GM18505 (cell line): ENCODE measurements at regions not wholly inside any gene's neighbourhood (a gene's known extent, or its start where the extent isn't known, plus 50 kb on each side); places are given as distances from the start of the nearest gene placed in this dataset.

Source experiments
- ATAC-seq: cut with Tn5 transposase; IDR thresholded peaks from one replicate; pipeline ENCODE4 v1.9.1; 2021; ENCODE audit not compliant: unreplicated experiment
- POLR2A ChIP-seq: IDR thresholded peaks from 4 replicates; pipeline ENCODE4 v1.6.1; 2011; ENCODE audit warnings: borderline replicate concordance; ENCODE audit not compliant: insufficient read depth, insufficient read length; ENCODE audit errors: extremely low read depth

DNA sequence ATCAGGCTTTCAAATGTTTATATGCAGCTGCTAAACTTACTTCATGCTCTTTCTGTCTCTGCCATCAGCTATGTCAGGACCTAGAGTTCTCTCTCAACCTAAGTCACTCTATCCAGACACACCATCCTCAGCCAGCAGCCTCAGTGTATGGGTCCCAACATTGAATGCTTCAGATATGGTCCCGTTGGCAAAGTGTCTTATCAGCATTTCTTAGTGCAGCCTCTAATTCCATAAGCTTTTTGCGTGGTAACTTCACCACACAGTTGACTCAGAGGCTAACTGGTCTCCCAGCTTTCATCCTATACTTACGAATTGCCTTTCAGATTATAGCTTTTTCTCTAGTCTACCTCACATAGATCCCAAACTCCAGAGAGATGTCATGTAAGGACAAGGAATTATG is 402.9 kb upstream of the EEF2KMT start:
- no peak for TF ChIP-seq POLR2A
- no peak for ATAC-seq

DNA sequence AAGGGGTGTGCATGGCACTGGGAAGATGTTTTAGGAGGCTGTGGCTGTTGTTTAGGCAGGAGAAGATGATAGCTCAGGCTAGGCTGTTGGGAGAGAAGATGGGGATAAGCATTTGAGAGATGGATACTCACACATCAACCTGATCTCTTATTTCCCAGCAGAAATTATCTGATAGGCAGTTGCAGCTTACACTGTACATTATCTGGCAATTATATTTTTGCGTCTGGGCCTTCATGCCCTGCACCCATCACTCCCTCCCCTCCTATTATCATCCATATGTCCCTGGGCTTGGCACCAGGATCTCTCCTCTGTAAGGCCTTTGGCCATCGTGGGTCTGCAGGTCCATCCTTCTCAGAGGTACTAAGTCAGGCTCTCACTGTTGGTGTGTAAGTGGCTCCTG is 401.0 kb upstream of the EEF2KMT start:
- no peak for TF ChIP-seq POLR2A
- no peak for ATAC-seq

DNA sequence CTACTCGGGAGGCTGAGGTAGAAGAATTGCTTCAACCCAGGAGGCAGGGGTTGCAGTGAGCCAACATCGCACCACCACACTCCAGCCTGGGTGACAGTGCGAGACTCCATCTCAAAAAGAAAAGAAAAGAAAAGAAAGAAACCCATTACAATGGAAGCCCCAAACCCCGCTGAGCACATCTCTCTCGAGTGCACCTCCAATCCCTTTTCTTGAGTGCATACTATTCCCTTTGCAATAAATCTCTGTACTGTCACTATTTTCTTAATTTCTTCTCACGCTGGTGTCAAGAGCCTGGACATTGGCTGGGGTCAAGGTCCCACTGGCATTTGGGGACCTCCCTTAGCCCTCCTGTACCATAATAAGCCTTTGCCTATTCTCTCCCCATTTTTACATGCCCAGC is 398.4 kb upstream of the EEF2KMT start:
- TF ChIP-seq POLR2A, result no peak
- no peak for ATAC-seq

DNA sequence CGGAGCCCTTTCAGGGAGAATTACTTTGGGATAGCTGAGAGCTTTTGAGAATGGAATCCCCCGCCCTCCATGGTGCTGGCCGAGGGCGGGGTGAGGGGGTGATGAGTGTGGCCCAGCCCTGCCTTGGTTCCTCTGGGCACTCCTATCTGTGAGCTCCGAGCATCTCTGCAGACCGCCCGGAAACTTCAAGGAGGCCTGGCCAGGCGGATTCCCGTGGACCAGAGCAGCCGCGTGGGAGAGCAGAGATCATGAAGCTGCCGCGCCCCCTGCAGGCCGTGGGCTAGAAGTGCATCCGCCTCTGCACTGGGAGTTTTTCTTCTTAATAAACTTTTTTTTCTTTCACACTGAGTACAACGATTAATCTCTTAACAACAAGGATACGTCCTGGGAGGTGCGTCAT is 392.9 kb upstream of the EEF2KMT start:
- TF ChIP-seq POLR2A, result no peak
- ATAC-seq, result no peak

DNA sequence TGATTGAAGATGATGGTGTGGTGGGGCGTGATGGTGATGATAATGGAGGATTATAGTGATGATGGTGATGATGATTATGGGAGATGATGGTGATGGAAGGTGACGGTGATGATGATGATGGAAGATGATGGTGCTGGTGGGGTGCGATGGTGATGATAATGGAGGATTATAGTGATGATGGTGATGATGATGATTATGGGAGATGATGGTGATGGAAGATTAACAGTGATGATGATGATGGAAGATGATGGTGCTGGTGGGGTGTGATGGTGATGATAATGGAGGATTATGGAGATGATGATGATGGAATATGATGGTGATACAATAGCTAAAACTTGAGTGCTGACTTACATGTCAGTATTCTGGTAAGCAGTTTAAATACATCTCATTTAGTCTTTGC is 391.0 kb upstream of the EEF2KMT start:
- no peak for ATAC-seq
- TF ChIP-seq POLR2A, result no peak

DNA sequence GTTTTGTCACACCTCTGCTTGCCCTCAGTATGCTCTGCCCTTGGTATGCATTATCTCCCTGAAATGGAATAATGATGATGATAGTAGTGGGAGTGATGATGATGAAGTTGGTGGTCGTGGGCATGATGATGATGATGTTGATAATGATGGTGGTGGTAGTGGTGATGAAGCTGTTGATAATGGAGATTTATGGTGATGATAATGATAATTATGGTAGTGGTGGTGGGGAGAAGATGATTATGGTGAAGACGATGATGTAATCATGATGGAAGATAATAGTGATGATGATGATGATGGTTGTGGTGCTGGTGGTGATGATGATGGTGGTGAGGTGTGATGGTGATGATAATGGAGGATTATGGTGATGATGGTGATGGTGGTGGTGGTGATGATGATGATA is 390.1 kb upstream of the EEF2KMT start:
- TF ChIP-seq POLR2A, result no peak
- no peak for ATAC-seq

DNA sequence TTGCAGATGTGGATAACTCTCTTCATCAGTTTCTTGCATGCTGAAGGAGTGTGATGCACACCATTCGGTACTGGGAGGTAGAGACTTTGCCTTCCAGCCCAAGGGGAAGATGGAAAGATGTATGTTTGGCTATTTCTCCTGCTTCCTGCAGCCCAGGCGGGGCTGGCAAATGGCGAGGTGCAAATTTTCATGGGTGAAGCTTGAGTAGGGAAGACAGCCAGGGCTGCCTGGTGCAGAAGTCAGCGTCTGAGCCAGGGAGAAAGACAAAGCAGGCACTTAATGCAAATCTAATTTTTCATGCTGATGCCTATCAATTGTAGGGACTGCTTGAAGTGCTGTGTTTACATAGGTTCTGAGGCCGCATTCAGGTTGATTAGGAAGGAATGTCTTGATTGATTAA is 384.7 kb upstream of the EEF2KMT start:
- ATAC-seq, result no peak
- no peak for TF ChIP-seq POLR2A

DNA sequence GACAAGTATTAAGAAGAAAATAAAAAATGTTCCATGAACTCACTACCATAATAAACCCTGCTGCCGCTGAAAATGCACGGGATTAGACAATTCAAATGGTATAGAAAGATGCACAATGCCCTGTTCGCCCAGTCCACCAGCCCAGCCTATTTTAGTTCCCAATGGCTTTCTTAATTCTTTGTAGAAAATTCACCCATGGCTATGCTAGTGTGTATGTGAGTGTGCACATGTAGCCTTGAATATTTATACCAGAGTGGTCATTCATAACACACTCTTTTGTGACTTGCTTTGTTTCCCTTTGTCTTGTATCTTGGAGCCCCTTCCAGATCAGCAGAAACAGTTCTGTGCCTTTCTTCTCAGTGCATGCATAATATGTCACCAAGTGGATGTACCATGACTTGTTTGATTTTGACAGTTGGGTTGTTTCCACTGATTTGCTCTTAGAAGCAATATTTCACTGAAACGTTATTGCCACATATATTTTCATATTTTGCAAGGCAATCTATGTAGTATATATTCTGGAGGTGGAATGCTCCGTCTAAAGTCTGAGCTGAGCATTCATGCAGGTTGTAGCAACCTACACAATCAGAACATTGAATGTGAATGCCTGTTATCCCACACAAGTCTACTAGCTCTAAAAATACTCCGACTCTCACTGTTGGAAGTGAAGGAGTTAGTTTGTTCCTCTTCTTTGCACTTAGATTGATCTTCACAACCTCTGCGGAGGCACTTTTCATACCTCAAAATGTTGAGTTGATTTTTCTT is 383.0 kb upstream of the EEF2KMT start:
- no peak for ATAC-seq
- TF ChIP-seq POLR2A, result no peak

DNA sequence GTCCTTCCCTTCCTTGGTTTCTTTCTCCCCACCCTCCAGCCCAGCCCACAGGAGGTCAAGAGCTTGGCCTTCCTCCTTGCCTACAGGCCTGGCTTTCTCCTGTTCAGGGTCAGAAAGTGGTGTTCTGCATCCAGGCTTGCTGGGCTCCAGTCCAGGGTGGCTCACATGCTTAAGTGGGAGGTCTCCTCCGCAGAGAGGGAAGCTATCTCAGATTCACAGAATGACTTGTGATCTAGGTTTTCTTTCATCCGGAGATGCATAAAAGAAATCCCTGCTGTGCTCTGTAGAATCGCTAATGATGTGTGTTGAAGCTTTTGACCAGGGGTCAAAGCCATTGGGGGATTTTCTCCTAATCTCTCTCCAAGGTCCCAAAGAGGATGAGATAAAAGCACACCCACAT is 382.3 kb upstream of the EEF2KMT start:
- TF ChIP-seq POLR2A, result no peak
- ATAC-seq, result no peak

DNA sequence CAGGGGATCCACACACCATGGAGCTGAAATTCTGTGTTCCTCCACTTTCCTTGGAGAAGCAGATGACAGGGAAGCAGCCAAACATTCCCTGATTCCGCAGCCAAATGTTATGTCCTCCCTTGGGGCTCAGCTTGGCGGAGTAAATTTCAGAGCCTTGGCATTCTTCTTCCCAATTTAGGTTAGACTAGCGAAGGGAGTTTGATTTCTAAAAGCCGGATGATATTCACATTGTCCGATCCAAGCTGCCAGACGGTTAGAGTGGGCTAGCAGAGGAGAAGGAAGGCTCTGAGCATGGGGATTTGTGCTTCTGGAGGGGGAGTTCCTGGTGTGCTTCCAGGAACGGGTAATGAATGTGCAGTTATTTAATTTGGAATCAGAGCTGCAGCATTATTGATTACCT is 380.4 kb upstream of the EEF2KMT start:
- no peak for TF ChIP-seq POLR2A
- ATAC-seq, result no peak

DNA sequence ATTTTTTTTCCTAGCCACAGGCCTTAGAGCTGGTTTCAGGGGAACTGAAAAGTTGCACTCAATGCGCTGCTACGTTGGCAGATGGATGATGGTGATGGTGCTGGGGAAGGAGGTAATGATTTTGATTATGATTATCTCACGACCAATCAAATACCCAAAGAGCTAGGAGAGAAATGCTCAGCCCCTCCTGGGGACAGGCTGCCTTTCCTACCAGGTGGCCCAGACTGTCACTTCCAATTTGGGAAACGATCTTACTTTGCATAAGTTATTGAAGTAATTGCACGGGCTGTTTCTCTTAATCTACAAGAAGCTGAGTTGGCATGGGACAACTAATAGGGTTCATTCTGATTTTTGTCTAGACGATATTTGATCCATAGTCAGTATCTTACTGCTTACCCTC is 379.7 kb upstream of the EEF2KMT start:
- TF ChIP-seq POLR2A, result no peak
- ATAC-seq, result no peak

DNA sequence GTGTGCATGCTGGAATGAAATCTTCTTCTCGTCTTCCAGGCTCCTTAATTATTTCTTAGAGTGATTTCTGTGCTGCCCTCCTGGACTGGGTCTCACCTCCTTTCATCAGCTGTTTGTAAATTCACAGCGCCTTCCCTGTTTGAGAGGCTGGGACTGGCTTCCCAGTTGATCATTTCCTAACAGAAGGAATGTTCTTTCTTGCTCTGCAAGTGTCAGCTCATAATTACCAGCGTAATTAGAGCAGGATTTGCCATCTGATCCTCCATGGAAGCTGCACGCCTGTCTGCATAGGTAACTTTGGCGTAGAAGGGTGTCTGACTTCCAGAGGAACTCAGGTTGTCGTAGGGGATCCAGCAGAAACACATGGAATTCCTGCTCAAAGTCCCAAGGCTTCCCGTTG is 375.0 kb upstream of the EEF2KMT start:
- no peak for ATAC-seq
- TF ChIP-seq POLR2A, result no peak

DNA sequence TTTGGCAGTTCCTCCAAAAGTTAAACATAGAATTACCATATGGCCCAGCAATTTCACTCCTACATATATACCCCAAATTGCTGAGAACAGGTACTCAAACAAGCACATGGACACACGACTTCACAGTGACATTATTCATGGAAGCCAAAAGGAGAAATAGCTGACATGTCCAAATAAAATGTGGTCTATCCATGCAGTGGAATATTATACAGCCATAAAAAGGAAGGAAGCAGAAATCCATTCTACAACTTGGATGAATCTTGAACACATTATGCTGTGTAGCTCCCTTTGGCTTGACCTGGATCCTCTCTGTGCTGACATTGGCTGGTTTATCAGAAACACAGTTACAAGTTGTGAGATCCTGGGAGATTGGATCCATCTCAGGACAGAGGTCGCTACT is 370.9 kb upstream of the EEF2KMT start:
- TF ChIP-seq POLR2A, result no peak
- no peak for ATAC-seq

DNA sequence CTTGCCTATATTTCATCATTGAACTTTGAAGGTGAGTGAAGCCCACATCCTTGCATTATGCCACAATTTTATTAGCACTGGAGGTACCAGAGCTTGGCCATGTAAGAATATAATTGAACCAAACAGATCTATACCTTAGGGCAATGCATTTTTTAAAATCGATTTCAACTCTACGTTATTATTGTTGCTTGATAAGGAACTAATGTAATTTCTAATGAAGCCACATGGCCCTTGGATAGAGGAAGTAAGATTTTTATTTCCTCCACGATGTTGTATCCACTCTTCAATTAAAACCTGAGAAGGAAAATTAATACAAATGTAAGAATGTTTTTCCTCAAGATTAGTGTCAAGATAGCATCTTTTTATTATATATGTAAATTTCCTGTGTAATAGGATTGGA is 370.0 kb upstream of the EEF2KMT start:
- no peak for ATAC-seq
- no peak for TF ChIP-seq POLR2A

DNA sequence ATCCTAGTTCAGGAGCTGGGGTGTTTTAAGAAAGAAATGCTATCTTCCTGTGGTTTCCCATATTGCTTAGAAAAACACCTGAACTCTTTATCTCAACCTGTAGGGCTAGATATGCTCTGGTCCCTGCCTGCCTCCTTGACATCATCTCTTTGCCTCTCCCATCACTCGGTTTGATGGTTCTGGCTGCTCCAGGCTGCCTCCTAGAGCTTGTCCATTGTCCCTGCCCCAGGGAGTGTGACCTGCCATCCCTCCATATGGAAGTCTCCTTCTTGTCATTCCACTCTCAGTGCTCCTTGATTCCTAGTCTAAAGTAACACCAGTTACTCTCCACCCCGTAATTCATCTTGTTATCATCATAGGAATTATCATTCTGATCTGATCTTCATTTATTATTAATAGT is 369.0 kb upstream of the EEF2KMT start:
- TF ChIP-seq POLR2A, result no peak
- no peak for ATAC-seq
